ENCODE measurements at regions not wholly inside any gene's neighbourhood (a gene's known extent, or its start where the extent isn't known, plus 50 kb on each side); places are given as distances from the start of the nearest gene placed in this dataset.
"Not testable (repeated sequence)": the region's sequence is repeated elsewhere in the genome, so short reads cannot be mapped to it uniquely, and the experiment has no call there.

- ChIA-PET CTCF (interaction anchor here (0.6 to 2.5 kb wide), 7 partner anchors 9 to 108 kb away, joined by 3 to 14 read pairs (median 3); no protein-coding TSS in a partner anchor), POLR2A (interaction anchor here (0.7 to 3.5 kb wide), 20 partner anchors 22 to 319 kb away, joined by 3 to 40 read pairs (median 6); no protein-coding TSS in a partner anchor)
- Mint-ChIP-seq H3K9me3 (ENCODE audit: unreplicated experiment) (no peaks in the 10 kb centered on the region), H3K4me3 (ENCODE audit: unreplicated experiment) (no peak overlapping the region), H3K36me3 (ENCODE audit: insufficient read depth, unreplicated experiment) (no peaks in the 10 kb centered on the region), H3K27me3 (ENCODE audit: insufficient read depth, unreplicated experiment) (no peaks in the 10 kb centered on the region), H3K27ac (ENCODE audit: low read depth, unreplicated experiment) (peak overlapping the region; percentile 93), H3K4me1 (ENCODE audit: insufficient read depth, unreplicated experiment) (peaks cover 30% of the 10 kb centered on the region)
- TF ChIP-seq, protein P1, sequence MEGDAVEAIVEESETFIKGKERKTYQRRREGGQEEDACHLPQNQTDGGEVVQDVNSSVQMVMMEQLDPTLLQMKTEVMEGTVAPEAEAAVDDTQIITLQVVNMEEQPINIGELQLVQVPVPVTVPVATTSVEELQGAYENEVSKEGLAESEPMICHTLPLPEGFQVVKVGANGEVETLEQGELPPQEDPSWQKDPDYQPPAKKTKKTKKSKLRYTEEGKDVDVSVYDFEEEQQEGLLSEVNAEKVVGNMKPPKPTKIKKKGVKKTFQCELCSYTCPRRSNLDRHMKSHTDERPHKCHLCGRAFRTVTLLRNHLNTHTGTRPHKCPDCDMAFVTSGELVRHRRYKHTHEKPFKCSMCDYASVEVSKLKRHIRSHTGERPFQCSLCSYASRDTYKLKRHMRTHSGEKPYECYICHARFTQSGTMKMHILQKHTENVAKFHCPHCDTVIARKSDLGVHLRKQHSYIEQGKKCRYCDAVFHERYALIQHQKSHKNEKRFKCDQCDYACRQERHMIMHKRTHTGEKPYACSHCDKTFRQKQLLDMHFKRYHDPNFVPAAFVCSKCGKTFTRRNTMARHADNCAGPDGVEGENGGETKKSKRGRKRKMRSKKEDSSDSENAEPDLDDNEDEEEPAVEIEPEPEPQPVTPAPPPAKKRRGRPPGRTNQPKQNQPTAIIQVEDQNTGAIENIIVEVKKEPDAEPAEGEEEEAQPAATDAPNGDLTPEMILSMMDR (IDR thresholded peaks at IDR 0.05; ENCODE audit: unreplicated experiment), result no peak
- peak; percentile 59 for DNase-seq (ENCODE audit: unreplicated experiment)
- intact Hi-C loops (cut with micrococcal nuclease), result loop anchor here (5.0 kb wide), 1 partner anchor 49 kb away; no protein-coding TSS in a partner anchor
- BruUV-seq (replicated peaks), result no TSS peak
These were observed 84.6 kb downstream of the MYL12B start for GRCh38 chr18:3346487-3346886.

- ChIA-PET POLR2A (interaction anchor here (2.3 to 3.5 kb wide), 5 partner anchors 21 to 319 kb away, joined by 6 to 40 read pairs (median 9); no protein-coding TSS in a partner anchor), CTCF (interaction anchor here (0.5 to 2.5 kb wide), 7 partner anchors 15 to 115 kb away, joined by 3 to 14 read pairs (median 3); no protein-coding TSS in a partner anchor)
- TF ChIP-seq, protein P1 (IDR thresholded peaks at IDR 0.05; ENCODE audit: unreplicated experiment), result no peak
- Mint-ChIP-seq H3K4me1 (ENCODE audit: insufficient read depth, unreplicated experiment) (peaks cover 30% of the 10 kb centered on the region), H3K27me3 (ENCODE audit: insufficient read depth, unreplicated experiment) (no peaks in the 10 kb centered on the region), H3K4me3 (ENCODE audit: unreplicated experiment) (no peak overlapping the region), H3K36me3 (ENCODE audit: insufficient read depth, unreplicated experiment) (no peaks in the 10 kb centered on the region), H3K9me3 (ENCODE audit: unreplicated experiment) (no peaks in the 10 kb centered on the region), H3K27ac (ENCODE audit: low read depth, unreplicated experiment) (no peak overlapping the region)
- no peak for DNase-seq (ENCODE audit: unreplicated experiment)
- intact Hi-C loops (cut with micrococcal nuclease), result loop anchor here (5.0 kb wide), 1 partner anchor 50 kb away; no protein-coding TSS in a partner anchor
- BruUV-seq (replicated peaks), result no TSS peak
These were observed 85.4 kb downstream of the MYL12B start for GRCh38 chr18:3347286-3347803.

DNA sequence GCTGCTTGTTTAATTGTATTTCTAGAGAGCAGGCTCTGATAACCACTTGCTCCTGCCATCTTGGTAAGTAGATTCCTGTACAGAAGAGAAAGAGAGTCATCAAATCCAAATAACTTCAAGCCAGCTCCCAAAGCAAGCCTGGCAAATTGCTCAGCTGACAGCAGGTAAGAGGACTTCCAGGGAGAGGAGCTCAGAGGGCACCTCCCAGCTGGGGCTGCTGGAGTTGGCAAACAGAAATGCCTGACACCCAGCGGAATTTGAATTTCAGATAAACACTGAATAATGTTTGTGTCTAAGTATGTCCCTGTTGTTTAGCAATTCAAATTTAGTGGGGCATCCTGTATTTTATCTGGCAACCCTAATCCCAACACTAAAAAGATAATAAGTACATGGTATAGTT, 86.2 kb downstream of the MYL12B start:
- BruUV-seq (replicated peaks), result no TSS peak
- TF ChIP-seq, protein P1 (IDR thresholded peaks at IDR 0.05; ENCODE audit: unreplicated experiment), result no peak
- intact Hi-C loops (cut with micrococcal nuclease), result loop anchor here (5.0 kb wide), 1 partner anchor 51 kb away; no protein-coding TSS in a partner anchor
- ChIA-PET CTCF (interaction anchor here (1.2 to 1.3 kb wide), 3 partner anchors 14 to 42 kb away, joined by 3 to 4 read pairs (median 4); no protein-coding TSS in a partner anchor), POLR2A (interaction anchor here (3.5 kb wide), 1 partner anchor 100 kb away, joined by 40 read pairs; no protein-coding TSS in a partner anchor)
- Mint-ChIP-seq H3K36me3 (ENCODE audit: insufficient read depth, unreplicated experiment) (no peaks in the 10 kb centered on the region), H3K27ac (ENCODE audit: low read depth, unreplicated experiment) (no peak overlapping the region), H3K9me3 (ENCODE audit: unreplicated experiment) (no peaks in the 10 kb centered on the region), H3K4me3 (ENCODE audit: unreplicated experiment) (no peak overlapping the region), H3K4me1 (ENCODE audit: insufficient read depth, unreplicated experiment) (peaks cover 22% of the 10 kb centered on the region), H3K27me3 (ENCODE audit: insufficient read depth, unreplicated experiment) (no peaks in the 10 kb centered on the region)
- DNase-seq (ENCODE audit: unreplicated experiment), result no peak

- CTCF ChIA-PET, result interaction anchor here (0.7 to 2.3 kb wide), 4 partner anchors 14 to 318 kb away, joined by 3 to 7 read pairs (median 4); no protein-coding TSS in a partner anchor
- not testable (repeated sequence) for BruUV-seq (replicated peaks); H3K27ac Mint-ChIP-seq (ENCODE audit: low read depth, unreplicated experiment); DNase-seq (ENCODE audit: unreplicated experiment); H3K27me3 Mint-ChIP-seq (ENCODE audit: insufficient read depth, unreplicated experiment); H3K4me3 Mint-ChIP-seq (ENCODE audit: unreplicated experiment); H3K36me3 Mint-ChIP-seq (ENCODE audit: insufficient read depth, unreplicated experiment); H3K9me3 Mint-ChIP-seq (ENCODE audit: unreplicated experiment)
- intact Hi-C loops (cut with micrococcal nuclease), result loop anchor here (5.0 kb wide), 1 partner anchor 52 kb away; no protein-coding TSS in a partner anchor
- POLR2A ChIA-PET, result interaction anchor here (0.6 to 3.3 kb wide), 4 partner anchors 24 to 245 kb away, joined by 4 to 22 read pairs (median 4); no protein-coding TSS in a partner anchor
- H3K4me1 Mint-ChIP-seq (ENCODE audit: insufficient read depth, unreplicated experiment), result peaks cover 22% of the 10 kb centered on the region
These were observed 87.3 kb downstream of the MYL12B start for GRCh38 chr18:3349046-3349841.
